Skeletal muscle cell (primary cell): ENCODE measurements at regions not wholly inside any gene's neighbourhood (a gene's known extent, or its start where the extent isn't known, plus 50 kb on each side); places are given as distances from the start of the nearest gene placed in this dataset.

ENCODE experiments used
- DNase-seq: peaks from one replicate; pipeline ENCODE4 v3.0.0-alpha.2; 2010; ENCODE audit warnings: low read depth
- H3K4me3 ChIP-seq: 2 replicates; pipeline ENCODE4 v1.5.1; 2011; ENCODE audit warnings: low read depth, mild to moderate bottlenecking, control low read depth, low read length, moderate library complexity

DNA sequence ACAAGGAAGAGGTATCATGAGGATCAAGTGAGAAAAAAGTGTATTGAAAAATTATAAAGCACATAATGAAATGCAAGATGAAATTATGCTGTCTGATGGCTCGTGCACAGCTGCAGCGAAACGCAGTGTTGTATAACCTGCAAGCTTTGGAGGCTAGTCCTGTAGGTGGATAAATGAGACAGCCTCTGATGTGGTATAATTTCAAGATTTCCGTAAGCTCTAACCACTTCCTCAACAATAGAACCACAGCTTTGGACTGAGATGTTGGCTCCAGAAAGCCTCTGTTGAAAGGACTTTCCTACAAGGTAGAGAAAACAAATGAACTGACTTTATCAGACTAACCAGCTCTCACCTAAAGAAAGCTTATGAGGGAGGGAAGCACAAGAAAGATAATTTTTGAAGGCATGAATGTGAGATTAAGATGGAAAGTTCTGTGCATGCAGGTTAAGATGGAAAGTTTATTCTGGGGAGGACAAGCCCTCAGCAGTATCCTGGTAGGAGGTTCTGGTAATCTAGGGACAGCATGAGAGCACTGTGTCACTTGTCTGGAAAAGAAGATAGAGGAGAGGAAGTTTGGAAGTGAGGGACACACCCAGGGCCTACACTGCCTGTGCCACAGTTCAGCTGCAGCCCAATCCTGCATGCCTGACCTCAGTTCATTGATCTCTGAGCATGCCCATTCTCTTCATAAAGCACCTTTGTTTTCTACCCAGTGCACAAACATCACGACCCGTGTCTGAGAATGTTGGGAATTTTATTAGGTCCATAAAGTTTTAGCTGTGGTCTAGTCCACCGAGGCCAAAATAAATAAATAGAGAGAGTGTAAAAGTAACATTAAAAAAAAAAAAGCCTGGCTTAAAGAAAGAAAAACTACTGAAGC is 161.5 kb upstream of the SFRP2 start:
- DNase-seq: no peak

DNA sequence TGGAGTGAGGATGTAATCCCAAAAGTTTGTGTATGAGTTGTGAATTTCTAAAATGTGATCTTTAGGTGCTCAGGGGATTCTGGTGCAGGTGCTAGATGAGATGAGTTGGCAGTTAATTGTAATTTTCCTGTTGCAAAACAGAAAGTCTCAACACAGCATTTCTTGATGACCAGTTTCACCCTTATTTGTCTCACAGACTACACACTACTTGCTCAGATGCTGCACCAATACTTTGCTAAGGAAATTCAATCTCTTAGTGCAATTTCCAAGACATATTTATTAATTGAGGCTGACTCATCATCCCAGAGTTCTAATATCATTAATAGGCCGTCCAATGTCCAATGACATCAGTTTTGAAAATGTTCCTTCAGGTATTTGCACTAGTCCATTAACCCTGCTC is 159.2 kb upstream of the SFRP2 start:
- no peak for DNase-seq
- H3K4me3 ChIP-seq: no peak overlapping the region

More for the DNA sequence above, 161.5 kb upstream of the SFRP2 start:
- H3K4me3 ChIP-seq: no peak overlapping the region

GRCh38 chr4:153947124-153947523 is 158.2 kb upstream of the SFRP2 start:
- no peak overlapping the region for H3K4me3 ChIP-seq
- no peak for DNase-seq

GRCh38 chr4:153945704-153946103 is 156.8 kb upstream of the SFRP2 start:
- DNase-seq: no peak
- H3K4me3 ChIP-seq: no peak overlapping the region

DNA sequence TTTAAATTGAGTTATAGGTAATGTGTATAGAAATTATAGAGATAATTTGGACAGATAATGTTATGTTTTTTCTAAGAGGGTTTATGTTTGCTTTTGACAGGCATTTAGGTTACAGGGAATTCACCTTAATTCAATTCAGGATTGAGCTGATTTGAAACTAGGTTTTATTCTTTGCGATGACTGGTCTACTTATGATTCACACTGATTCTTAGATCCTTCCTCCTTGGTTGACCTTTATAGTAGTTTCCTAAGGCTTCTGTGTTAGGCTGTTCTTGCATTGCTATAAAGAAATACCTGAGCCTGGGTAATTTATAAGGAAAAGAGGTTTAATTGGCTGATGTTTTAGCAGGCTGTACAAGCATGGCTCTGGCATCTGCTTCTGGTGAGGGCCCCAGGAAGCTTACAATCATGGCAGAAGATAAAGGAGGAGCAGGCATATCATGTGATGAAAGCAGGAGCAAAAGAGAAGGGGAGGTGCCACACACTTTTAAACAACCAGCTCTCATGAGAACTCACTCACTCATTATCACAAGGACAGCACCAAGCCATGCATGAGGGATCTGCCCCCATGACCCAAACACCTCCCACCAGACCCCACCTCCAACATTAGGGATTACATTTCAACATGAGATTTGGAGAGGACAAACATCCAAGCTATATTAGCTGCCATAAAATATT is 155.0 kb upstream of the SFRP2 start:
- DNase-seq: no peak
- H3K4me3 ChIP-seq: no peak overlapping the region

DNA sequence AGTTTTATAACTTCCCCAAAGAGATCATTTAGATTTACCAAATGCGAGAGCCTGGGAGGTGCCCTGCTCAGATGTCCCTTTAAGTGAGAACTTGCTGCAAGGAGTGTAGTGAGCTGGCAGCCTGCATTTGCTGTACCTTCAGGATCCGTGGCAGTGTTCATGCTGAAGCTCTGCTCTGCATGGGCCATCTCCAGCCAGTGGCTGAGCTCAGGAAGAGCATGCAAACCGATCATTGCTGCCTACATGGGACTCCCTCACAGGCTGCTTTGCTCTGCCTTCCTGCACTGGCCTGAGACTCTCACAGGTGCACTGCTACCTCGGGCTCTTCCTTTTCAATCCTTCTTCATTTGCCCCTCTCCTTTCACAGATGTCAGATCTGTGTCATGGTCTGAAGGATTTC is 152.0 kb upstream of the SFRP2 start:
- DNase-seq: no peak
- H3K4me3 ChIP-seq: no peak overlapping the region

DNA sequence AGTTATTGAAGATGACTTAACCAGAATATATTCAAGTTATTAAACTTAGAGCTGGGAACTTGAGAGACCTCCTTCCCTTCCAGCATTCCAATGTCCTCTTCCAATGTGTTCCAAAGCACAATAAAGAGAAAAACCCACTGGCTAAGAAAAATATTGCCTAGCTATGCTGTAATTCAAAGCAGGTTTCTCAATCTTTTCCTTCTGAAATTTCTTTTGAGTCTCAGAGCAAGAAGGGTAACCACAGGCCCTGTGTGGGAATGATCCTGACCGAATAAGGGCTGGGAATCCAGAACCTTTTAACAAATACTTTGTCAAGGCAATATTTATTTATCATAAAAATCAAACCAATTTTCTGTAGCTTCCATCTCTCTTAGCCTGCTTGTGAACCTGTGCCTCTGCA is 150.7 kb upstream of the SFRP2 start:
- H3K4me3 ChIP-seq: no peak overlapping the region
- DNase-seq: no peak

GRCh38 chr4:153938994-153939393 is 150.1 kb upstream of the SFRP2 start:
- no peak overlapping the region for H3K4me3 ChIP-seq
- no peak for DNase-seq

- H3K4me3 ChIP-seq: no peak overlapping the region
- DNase-seq: no peak
Observed at GRCh38 chr4:153937289-153937688, 148.4 kb upstream of the SFRP2 start.

DNA sequence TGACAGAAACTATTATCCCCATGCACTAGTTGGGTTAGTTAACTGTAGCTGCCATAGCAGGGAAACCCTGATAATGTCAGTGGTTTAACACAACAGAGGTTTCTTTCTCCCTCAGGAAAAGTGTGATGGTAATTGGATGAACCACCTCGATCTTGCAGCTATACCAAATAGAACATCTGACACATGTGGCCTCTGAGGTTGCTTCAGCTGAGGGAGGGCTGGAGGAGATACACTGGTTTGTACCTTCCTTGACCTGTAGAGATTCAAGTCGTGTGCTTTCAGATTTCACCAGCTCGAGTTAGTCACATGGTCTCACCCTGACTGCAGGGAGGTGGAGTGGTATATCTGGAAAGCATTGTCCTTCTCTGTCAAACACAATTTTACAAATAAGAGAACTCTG is 147.2 kb upstream of the SFRP2 start:
- H3K4me3 ChIP-seq: no peak overlapping the region
- DNase-seq: no peak

- no peak for DNase-seq
- no peak overlapping the region for H3K4me3 ChIP-seq
Observed at GRCh38 chr4:153934688-153935017, 145.8 kb upstream of the SFRP2 start.

GRCh38 chr4:153933915-153934687 is 145.2 kb upstream of the SFRP2 start:
- no peak overlapping the region for H3K4me3 ChIP-seq
- no peak for DNase-seq

GRCh38 chr4:153931804-153932203 is 142.9 kb upstream of the SFRP2 start:
- no peak overlapping the region for H3K4me3 ChIP-seq
- DNase-seq: peak; percentile 58

DNA sequence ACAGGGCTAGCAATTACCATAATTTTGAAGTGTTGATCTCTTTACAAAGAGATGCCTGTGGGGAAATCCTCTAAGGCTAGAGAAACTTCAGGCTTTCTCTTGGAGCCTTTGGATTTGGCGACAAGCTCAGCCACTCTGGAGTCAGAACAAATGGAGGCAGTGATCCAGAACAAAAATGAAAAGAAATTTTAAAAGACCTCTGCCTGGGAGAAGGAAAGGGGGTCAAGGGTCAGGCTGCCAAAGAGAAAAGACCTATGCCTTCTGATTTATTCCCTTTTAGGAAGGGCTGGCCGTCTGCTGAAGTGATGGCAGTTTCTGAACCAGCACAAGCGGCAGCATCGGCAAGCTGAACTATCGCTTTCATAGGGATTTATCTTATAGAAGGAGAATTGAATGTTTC is 140.8 kb upstream of the SFRP2 start:
- no peak for DNase-seq
- H3K4me3 ChIP-seq: no peak overlapping the region

GRCh38 chr4:153927451-153927850 is 138.6 kb upstream of the SFRP2 start:
- no peak overlapping the region for H3K4me3 ChIP-seq
- no peak for DNase-seq

- no peak overlapping the region for H3K4me3 ChIP-seq
- no peak for DNase-seq
Observed at GRCh38 chr4:153922148-153922547, 133.3 kb upstream of the SFRP2 start.

GRCh38 chr4:153919667-153920066 is 130.8 kb upstream of the SFRP2 start:
- peak; percentile 54 for DNase-seq

DNA sequence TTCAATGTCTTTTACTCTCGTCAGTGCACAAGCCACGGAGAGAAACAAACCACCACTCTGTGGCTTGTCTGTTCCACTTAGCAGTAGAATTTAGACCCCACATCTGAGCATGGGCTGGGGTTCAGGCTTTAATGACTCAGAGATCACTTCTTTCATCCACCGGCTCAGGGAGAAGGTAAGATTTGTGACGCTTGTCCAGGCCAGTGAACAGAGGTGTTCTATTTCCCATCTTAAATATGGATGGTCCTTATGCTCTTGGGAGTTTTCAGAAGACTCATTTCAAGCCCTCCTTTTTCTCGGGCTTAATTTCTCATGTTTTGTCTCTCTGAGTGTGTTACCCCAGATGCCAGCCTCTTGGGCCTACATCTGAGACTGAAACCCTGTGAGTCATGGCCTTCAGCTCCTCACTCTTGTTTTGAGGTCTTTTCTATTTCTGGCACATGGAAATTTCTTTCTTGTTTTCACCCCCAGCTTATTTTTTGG is 127.4 kb upstream of the SFRP2 start:
- H3K4me3 ChIP-seq: no peak overlapping the region
- DNase-seq: no peak

More at GRCh38 chr4:153919667-153920066, 130.8 kb upstream of the SFRP2 start:
- no peak overlapping the region for H3K4me3 ChIP-seq

DNA sequence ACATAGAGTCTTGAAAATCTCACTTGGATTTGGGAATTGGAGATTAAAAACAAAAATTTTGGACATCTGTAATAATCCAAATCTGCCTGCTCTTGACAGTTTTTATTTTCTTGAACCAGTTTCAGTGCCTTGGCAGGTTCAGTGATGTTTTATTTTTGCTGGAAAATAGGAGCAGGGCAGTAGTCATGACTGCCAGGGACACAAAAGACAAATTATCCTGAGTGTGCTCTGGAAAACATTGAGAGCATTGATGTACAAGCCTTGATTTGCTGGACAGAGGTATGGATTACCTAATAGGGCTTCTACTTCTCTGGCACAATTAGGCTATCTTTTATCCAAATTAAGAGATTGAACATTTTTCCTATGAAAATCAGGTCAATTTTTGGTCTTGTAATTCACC is 123.4 kb upstream of the SFRP2 start:
- H3K4me3 ChIP-seq: no peak overlapping the region
- DNase-seq: no peak

DNA sequence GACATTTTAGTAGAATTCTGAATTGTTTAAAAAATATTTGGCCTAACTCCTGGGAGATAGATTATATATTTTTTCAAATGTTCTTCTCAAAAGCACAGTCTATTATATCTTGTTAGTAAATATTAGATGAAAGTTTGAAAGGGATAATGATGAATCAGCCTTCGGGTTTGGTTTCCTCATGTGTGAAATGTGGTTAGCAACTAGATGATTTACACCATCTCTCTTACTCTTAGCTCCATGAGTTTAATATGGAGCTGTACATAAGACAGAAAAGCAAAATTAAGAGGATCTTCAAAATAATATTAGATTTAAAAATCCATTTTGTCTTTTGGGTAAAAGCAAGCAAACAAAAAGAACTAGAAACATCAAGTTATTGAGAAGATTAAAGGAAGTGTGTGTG is 120.8 kb upstream of the SFRP2 start:
- H3K4me3 ChIP-seq: no peak overlapping the region
- DNase-seq: no peak
